Keratinocyte (primary cell): ENCODE measurements at regions not wholly inside any gene's neighbourhood (a gene's known extent, or its start where the extent isn't known, plus 50 kb on each side); places are given as distances from the start of the nearest gene placed in this dataset.

ENCODE experiments used
- CTCF ChIP-seq, 3 experiments: IDR thresholded peaks in 1 of 3; conservative IDR thresholded peaks in 1 of 3; optimal IDR thresholded peaks in 1 of 3; 2 replicates in 2 of 3; 3 replicates in 1 of 3; pipeline versions ENCODE3 to v1.5.1; 2011; ENCODE audit warnings: low read length in 3 of 3, mild to moderate bottlenecking in 3 of 3, moderate library complexity in 2 of 3, control low read depth in 1 of 3, inconsistent platforms in 1 of 3; ENCODE audit not compliant: insufficient read depth in 2 of 3; ENCODE audit errors: extremely low read depth in 1 of 3
- EZH2 ChIP-seq: IDR thresholded peaks from one replicate; pipeline ENCODE4 v1.6.1; 2012; ENCODE audit warnings: inconsistent platforms, mild to moderate bottlenecking, low read length, moderate library complexity

- TF ChIP-seq EZH2 = no peak
- TF ChIP-seq CTCF (optimal IDR thresholded peaks at IDR 0.05 in 1 of 3, IDR thresholded peaks at IDR 0.05 in 1 of 3, conservative IDR thresholded peaks at IDR 0.05 in 1 of 3; ENCODE audit: extremely low read depth in 1 of 3, insufficient read depth in 2 of 3, low read length in 3 of 3) = no peak
These were observed 425.7 kb upstream of the CYLC2 start for GRCh38 chr9:102569436-102569835.
